Loucy (cell line): ENCODE measurements at regions not wholly inside any gene's neighbourhood (a gene's known extent, or its start where the extent isn't known, plus 50 kb on each side); places are given as distances from the start of the nearest gene placed in this dataset.

Experiments
- CTCF ChIP-seq: fragments of 200-600 bp; sonication (generic); conservative IDR thresholded peaks from 2 replicates; pipeline ENCODE4 v1.5.1; 2014; ENCODE audit warnings: mild to moderate bottlenecking, antibody characterized with exemption, low read length
- EZH2phosphoT487 ChIP-seq: fragments of 200-600 bp; IDR thresholded peaks from 2 replicates; pipeline ENCODE4 v1.6.1; 2018; ENCODE audit warnings: antibody characterized with exemption, mild to moderate bottlenecking, moderate library complexity, borderline replicate concordance

GRCh38 chr3:141422961-141423582 lies 54.8 kb downstream of the ZBTB38 start:
- TF ChIP-seq CTCF (no peak), EZH2phosphoT487 (no peak)
